ENCODE measurements at regions not wholly inside any gene's neighbourhood (a gene's known extent, or its start where the extent isn't known, plus 50 kb on each side); places are given as distances from the start of the nearest gene placed in this dataset.

GRCh38 chr9:73007966-73008672, 55.3 kb upstream of the ALDH1A1 start:
- no peak for DNase-seq (ENCODE audit: low read depth, low spot score)
- no peaks in the 10 kb centered on the region for H4K20me1 ChIP-seq (ENCODE audit: control insufficient read depth, extremely low read depth, insufficient read depth, low read length)
- H3K4me3 ChIP-seq (ENCODE audit: control insufficient read depth in 2 of 3, extremely low read depth in 1 of 3, insufficient read depth in 2 of 3, low read depth in 1 of 3, low read length in 3 of 3): no peak overlapping the region
- no peak overlapping the region for H3K9ac ChIP-seq (ENCODE audit: control insufficient read depth, extremely low read depth, insufficient read depth, low read length)
- H3K79me2 ChIP-seq (ENCODE audit: control insufficient read depth, insufficient read depth, low read length): no peaks in the 10 kb centered on the region
- no peaks in the 10 kb centered on the region for H3K36me3 ChIP-seq (ENCODE audit: control insufficient read depth in 2 of 2, extremely low read depth in 1 of 2, insufficient read depth in 2 of 2, low read length in 2 of 2)
- no peaks in the 10 kb centered on the region for H3K9me3 ChIP-seq (ENCODE audit: control insufficient read depth, low read depth, low read length)
- H3K9me1 ChIP-seq (ENCODE audit: control insufficient read depth, extremely low read depth, insufficient read depth, low read length): no peaks in the 10 kb centered on the region
- no peak for TF ChIP-seq EZH2 (IDR thresholded peaks at IDR 0.05; ENCODE audit: low read length)
- TF ChIP-seq, protein P1, sequence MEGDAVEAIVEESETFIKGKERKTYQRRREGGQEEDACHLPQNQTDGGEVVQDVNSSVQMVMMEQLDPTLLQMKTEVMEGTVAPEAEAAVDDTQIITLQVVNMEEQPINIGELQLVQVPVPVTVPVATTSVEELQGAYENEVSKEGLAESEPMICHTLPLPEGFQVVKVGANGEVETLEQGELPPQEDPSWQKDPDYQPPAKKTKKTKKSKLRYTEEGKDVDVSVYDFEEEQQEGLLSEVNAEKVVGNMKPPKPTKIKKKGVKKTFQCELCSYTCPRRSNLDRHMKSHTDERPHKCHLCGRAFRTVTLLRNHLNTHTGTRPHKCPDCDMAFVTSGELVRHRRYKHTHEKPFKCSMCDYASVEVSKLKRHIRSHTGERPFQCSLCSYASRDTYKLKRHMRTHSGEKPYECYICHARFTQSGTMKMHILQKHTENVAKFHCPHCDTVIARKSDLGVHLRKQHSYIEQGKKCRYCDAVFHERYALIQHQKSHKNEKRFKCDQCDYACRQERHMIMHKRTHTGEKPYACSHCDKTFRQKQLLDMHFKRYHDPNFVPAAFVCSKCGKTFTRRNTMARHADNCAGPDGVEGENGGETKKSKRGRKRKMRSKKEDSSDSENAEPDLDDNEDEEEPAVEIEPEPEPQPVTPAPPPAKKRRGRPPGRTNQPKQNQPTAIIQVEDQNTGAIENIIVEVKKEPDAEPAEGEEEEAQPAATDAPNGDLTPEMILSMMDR (optimal IDR thresholded peaks at IDR 0.05 in 1 of 3, IDR thresholded peaks at IDR 0.05 in 1 of 3, conservative IDR thresholded peaks at IDR 0.05 in 1 of 3; ENCODE audit: extremely low read depth in 1 of 3, insufficient read depth in 2 of 3, low read length in 3 of 3): no peak
- no peak overlapping the region for H3K27ac ChIP-seq (ENCODE audit: control insufficient read depth, insufficient read depth, low read length)
- no peak overlapping the region for H2AFZ ChIP-seq (ENCODE audit: control insufficient read depth, low read length)
- H3K27me3 ChIP-seq (ENCODE audit: control insufficient read depth, extremely low read depth, insufficient read depth, low read length): peaks cover 3% of the 10 kb centered on the region
- H3K4me2 ChIP-seq (ENCODE audit: control insufficient read depth, extremely low read depth, insufficient read depth, low read depth, low read length): no peak overlapping the region
- dilution Hi-C loops (cut with MboI; ENCODE audit: extremely low pct_ligation_motif_present, low sequenced_read_pairs): no loop called here
- H3K4me1 ChIP-seq (ENCODE audit: control insufficient read depth, extremely low read depth, insufficient read depth, low read length): no peaks in the 10 kb centered on the region
- FAIRE-seq: no peak

DNA sequence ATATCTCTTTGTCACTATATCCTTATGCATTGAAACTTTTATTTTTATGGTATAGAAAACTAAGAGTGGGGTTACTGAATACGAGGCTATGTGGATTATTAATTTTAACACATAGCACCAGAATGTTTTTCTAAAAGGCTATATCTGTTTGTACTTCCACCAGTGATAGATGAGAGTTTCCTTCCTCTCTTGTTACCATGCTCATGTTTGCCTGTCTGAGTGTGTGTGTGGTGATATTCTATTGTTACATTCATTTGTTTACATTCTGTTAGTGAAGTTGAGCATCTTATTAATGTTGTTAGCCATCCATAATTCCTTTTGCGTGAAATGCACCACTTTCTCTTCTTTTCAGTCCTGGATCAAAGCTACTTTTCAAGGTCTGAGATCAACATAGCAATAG, 54.1 kb upstream of the ALDH1A1 start:
- TF ChIP-seq, protein P1 (optimal IDR thresholded peaks at IDR 0.05 in 1 of 3, IDR thresholded peaks at IDR 0.05 in 1 of 3, conservative IDR thresholded peaks at IDR 0.05 in 1 of 3; ENCODE audit: extremely low read depth in 1 of 3, insufficient read depth in 2 of 3, low read length in 3 of 3): no peak
- no peak for TF ChIP-seq EZH2 (IDR thresholded peaks at IDR 0.05; ENCODE audit: low read length)
- H3K79me2 ChIP-seq (ENCODE audit: control insufficient read depth, insufficient read depth, low read length): no peaks in the 10 kb centered on the region
- DNase-seq (ENCODE audit: low read depth, low spot score) (no peak), FAIRE-seq (no peak)
- H3K27me3 ChIP-seq (ENCODE audit: control insufficient read depth, extremely low read depth, insufficient read depth, low read length): peaks cover 3% of the 10 kb centered on the region
- dilution Hi-C loops (cut with MboI; ENCODE audit: extremely low pct_ligation_motif_present, low sequenced_read_pairs): no loop called here
- H3K4me1 ChIP-seq (ENCODE audit: control insufficient read depth, extremely low read depth, insufficient read depth, low read length): no peaks in the 10 kb centered on the region
- H3K36me3 ChIP-seq (ENCODE audit: control insufficient read depth in 2 of 2, extremely low read depth in 1 of 2, insufficient read depth in 2 of 2, low read length in 2 of 2): no peaks in the 10 kb centered on the region
- no peaks in the 10 kb centered on the region for H4K20me1 ChIP-seq (ENCODE audit: control insufficient read depth, extremely low read depth, insufficient read depth, low read length)
- no peak overlapping the region for H3K4me2 ChIP-seq (ENCODE audit: control insufficient read depth, extremely low read depth, insufficient read depth, low read depth, low read length)
- no peak overlapping the region for H2AFZ ChIP-seq (ENCODE audit: control insufficient read depth, low read length)
- H3K9ac ChIP-seq (ENCODE audit: control insufficient read depth, extremely low read depth, insufficient read depth, low read length): no peak overlapping the region
- H3K4me3 ChIP-seq (ENCODE audit: control insufficient read depth in 2 of 3, extremely low read depth in 1 of 3, insufficient read depth in 2 of 3, low read depth in 1 of 3, low read length in 3 of 3): no peak overlapping the region
- no peaks in the 10 kb centered on the region for H3K9me3 ChIP-seq (ENCODE audit: control insufficient read depth, low read depth, low read length)
- H3K9me1 ChIP-seq (ENCODE audit: control insufficient read depth, extremely low read depth, insufficient read depth, low read length): no peaks in the 10 kb centered on the region
- no peak overlapping the region for H3K27ac ChIP-seq (ENCODE audit: control insufficient read depth, insufficient read depth, low read length)
